Sigmoid colon (tissue), 6 donors: ENCODE measurements at regions not wholly inside any gene's neighbourhood (a gene's known extent, or its start where the extent isn't known, plus 50 kb on each side); places are given as distances from the start of the nearest gene placed in this dataset.
"Not testable (repeated sequence)": the region's sequence is repeated elsewhere in the genome, so short reads cannot be mapped to it uniquely, and the experiment has no call there.

Experiments used
- DNase-seq: peaks from one replicate; pipeline ENCODE4 v3.0.0-alpha.2; 2019
- H3K27ac ChIP-seq, 4 donors: fragments of 200-600 bp; sonication (generic); one replicate each; pipeline ENCODE4 v1.5.1; 2016 to 2019; ENCODE audit warnings: mild to moderate bottlenecking in 1 of 4
- H3K27me3 ChIP-seq, 3 donors: fragments of 200-600 bp; sonication (generic); one replicate each; pipeline ENCODE4 v1.5.1; 2019; ENCODE audit warnings: mild to moderate bottlenecking in 1 of 3
- H3K36me3 ChIP-seq, 4 donors: fragments of 200-600 bp; sonication (generic); one replicate each; pipeline ENCODE4 v1.5.1; 2016 to 2019
- H3K4me1 ChIP-seq, 4 donors: fragments of 200-600 bp; sonication (generic); one replicate each; pipeline ENCODE4 v1.5.1; 2017 to 2019
- H3K4me3 ChIP-seq, 4 donors: fragments of 200-600 bp; sonication (generic); one replicate each; pipeline ENCODE4 v1.5.1; 2017 to 2019; ENCODE audit warnings: mild to moderate bottlenecking in 2 of 4, moderate library complexity in 1 of 4
- H3K9me3 ChIP-seq, 4 donors: fragments of 200-600 bp in 3 of 4; sonication (generic) in 3 of 4; one replicate each; pipeline versions ENCODE4 v1.5.1 to v1.6.1; 2013 to 2019
- EP300 ChIP-seq, 4 donors: sonication (generic); formaldehyde crosslinking; IDR thresholded peaks; one replicate each; pipeline ENCODE4 v1.6.1; 2017; ENCODE audit warnings: antibody characterized with exemption in 4 of 4
- POLR2A ChIP-seq, 2 donors: fragments of 450-650 bp; IDR thresholded peaks; one replicate each; pipeline ENCODE4 v1.6.1; 2016; ENCODE audit warnings: antibody characterized with exemption in 2 of 2, mild to moderate bottlenecking in 2 of 2, moderate library complexity in 2 of 2
- POLR2AphosphoS5 ChIP-seq, 4 donors: sonication (generic); formaldehyde crosslinking; IDR thresholded peaks; one replicate each; pipeline ENCODE4 v1.6.1; 2017; ENCODE audit warnings: antibody characterized with exemption in 4 of 4
- WGBS, 2 donors: extraction: QIAGEN DNeasy Blood & Tissue Kit; methylation state at CpG; one replicate each; pipeline ENCODE4 v1.1.7; 2013; 5-methylcytosine and 5-hydroxymethylcytosine counted together
- intact Hi-C: fragments of 100-400 bp; cut with DNase I; formaldehyde crosslinking; loops from one replicate; pipeline ENCODE4 v1.15.1; 2023
- TF ChIP-seq, protein P1 (sequence below), 4 experiments: fragments of 450-650 bp in 3 of 4; fragments of 200-600 bp in 1 of 4; IDR thresholded peaks; one replicate each; pipeline ENCODE4 v1.5.1; 2016 to 2019; ENCODE audit warnings: antibody characterized with exemption in 4 of 4, mild to moderate bottlenecking in 3 of 4, moderate library complexity in 2 of 4
- donor health status: healthy with polysubstance abuse.
- donor health status: healthy.

DNA sequence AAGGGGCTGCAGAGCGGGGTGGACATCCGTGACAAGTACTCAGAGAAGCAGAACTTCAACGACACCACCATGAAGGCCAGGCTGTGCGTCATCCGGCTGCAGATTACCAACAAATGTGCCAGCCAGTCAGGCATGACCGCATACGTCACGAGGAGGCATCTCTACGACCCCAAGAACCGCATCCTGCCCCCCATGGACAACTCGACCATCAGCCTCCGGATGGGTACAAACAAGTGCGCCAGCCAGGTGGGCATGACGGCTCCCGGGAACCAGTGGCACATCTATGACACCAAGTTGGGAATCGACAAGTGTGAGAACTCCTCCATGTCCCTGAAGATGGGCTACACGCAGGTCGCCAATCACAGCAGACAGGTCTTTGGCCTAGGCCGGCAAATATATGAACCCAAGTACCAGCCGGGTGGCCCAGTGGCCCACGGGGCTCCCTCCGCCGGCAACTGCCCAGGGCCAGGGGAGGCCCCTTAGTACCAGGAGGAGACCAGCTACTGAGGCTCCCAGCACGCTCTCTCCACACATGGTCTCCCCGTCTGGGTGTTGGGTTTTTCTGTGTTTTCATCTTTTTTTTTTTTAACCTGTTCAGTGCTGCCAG, 133.4 kb upstream of the TEKT4 start:
- H3K27ac ChIP-seq, H3K9me3 ChIP-seq, intact Hi-C loops, H3K4me1 ChIP-seq, DNase-seq, H3K4me3 ChIP-seq, H3K36me3 ChIP-seq: not testable (repeated sequence)
- peaks cover 0 to 14% (median 0%) of the 10 kb centered on the region in 3 donors for H3K27me3 ChIP-seq
- WGBS, 2 donors, result 92 to 95% methylated on average over 25 of the region's 25 CpGs

DNA sequence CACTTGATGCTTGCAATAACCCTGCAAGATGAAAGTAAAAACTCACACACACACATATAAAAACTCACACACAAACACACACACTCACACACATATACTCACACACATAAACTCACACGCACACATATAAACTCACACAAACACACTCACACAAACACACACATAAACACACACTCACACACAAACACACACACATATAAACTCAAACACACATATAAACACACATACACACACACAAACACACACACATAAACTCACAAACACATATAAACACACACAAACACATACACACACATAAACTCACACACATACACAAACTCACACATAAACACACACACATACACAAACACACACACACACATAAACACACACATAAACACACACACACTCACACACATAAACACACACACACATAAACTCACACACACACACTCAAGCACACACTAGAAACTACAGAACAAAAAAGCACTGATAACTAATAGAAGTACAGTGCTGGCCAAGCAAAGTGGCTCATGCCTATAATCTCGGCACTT, 117.7 kb upstream of the TEKT4 start:
- no peak for TF ChIP-seq POLR2AphosphoS5 (IDR thresholded peaks at IDR 0.05)
- TF ChIP-seq EP300 (IDR thresholded peaks at IDR 0.05), result no peak
- no peak for TF ChIP-seq POLR2A (IDR thresholded peaks at IDR 0.05)
- TF ChIP-seq, protein P1, sequence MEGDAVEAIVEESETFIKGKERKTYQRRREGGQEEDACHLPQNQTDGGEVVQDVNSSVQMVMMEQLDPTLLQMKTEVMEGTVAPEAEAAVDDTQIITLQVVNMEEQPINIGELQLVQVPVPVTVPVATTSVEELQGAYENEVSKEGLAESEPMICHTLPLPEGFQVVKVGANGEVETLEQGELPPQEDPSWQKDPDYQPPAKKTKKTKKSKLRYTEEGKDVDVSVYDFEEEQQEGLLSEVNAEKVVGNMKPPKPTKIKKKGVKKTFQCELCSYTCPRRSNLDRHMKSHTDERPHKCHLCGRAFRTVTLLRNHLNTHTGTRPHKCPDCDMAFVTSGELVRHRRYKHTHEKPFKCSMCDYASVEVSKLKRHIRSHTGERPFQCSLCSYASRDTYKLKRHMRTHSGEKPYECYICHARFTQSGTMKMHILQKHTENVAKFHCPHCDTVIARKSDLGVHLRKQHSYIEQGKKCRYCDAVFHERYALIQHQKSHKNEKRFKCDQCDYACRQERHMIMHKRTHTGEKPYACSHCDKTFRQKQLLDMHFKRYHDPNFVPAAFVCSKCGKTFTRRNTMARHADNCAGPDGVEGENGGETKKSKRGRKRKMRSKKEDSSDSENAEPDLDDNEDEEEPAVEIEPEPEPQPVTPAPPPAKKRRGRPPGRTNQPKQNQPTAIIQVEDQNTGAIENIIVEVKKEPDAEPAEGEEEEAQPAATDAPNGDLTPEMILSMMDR (IDR thresholded peaks at IDR 0.05), result no peak
- Histone ChIP-seq H3K36me3 (no peaks in the 10 kb centered on the region), H3K9me3 (no peaks in the 10 kb centered on the region), H3K27ac (no peak overlapping the region), H3K27me3 (no peaks in the 10 kb centered on the region), H3K4me1 (no peaks in the 10 kb centered on the region), H3K4me3 (no peak overlapping the region)
- intact Hi-C loops, result no loop called here
- DNase-seq, result no peak
- WGBS, 2 donors, result 79 to 86% methylated on average over 2 of the region's 2 CpGs

GRCh38 chr2:94758546-94758945, 112.7 kb upstream of the TEKT4 start:
- WGBS, 2 donors, result 89 to 91% methylated on average over 5 of the region's 5 CpGs
- intact Hi-C loops, result no loop called here
- H3K36me3 ChIP-seq, result no peaks in the 10 kb centered on the region
- H3K4me3 ChIP-seq, result no peak overlapping the region
- no peak for TF ChIP-seq EP300 (IDR thresholded peaks at IDR 0.05)
- no peak for TF ChIP-seq POLR2A (IDR thresholded peaks at IDR 0.05)
- no peak for TF ChIP-seq POLR2AphosphoS5 (IDR thresholded peaks at IDR 0.05)
- TF ChIP-seq, protein P1 (IDR thresholded peaks at IDR 0.05), result no peak
- DNase-seq, result no peak
- no peaks in the 10 kb centered on the region for H3K9me3 ChIP-seq
- H3K4me1 ChIP-seq, result no peaks in the 10 kb centered on the region
- H3K27ac ChIP-seq, result no peak overlapping the region
- no peaks in the 10 kb centered on the region for H3K27me3 ChIP-seq

DNA sequence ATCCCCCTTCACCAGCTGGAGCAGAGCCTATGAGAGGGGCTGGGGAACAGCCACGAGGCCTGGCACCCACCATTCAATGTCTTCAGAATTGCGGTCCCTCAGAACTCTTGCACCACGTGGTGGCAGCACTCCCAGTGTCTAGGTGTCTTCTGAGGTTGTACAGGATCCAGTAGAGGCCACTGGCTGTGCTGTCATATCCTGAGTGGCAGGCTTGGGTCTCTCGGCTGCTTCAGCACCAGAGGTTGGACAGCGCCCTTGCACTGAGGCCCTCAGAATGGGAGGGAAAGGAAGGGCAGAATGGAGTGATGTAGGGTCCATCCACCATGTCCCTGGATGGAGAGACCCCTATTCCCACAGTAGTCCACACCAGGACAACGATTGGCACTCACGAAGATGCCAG, 112.0 kb upstream of the TEKT4 start:
- 36% methylated on average over 7 of the region's 7 CpGs for WGBS, 2 donors
- no peak overlapping the region for H3K4me3 ChIP-seq
- no peaks in the 10 kb centered on the region for H3K9me3 ChIP-seq
- no peak for DNase-seq
- no peaks in the 10 kb centered on the region for H3K27me3 ChIP-seq
- no peaks in the 10 kb centered on the region for H3K4me1 ChIP-seq
- intact Hi-C loops, result no loop called here
- H3K27ac ChIP-seq, result no peak overlapping the region
- TF ChIP-seq POLR2AphosphoS5 (IDR thresholded peaks at IDR 0.05), result no peak
- no peak for TF ChIP-seq EP300 (IDR thresholded peaks at IDR 0.05)
- TF ChIP-seq POLR2A (IDR thresholded peaks at IDR 0.05), result no peak
- TF ChIP-seq, protein P1 (IDR thresholded peaks at IDR 0.05), result no peak
- H3K36me3 ChIP-seq, result no peaks in the 10 kb centered on the region

GRCh38 chr2:94762600-94762999, 108.6 kb upstream of the TEKT4 start:
- DNase-seq, result no peak
- Histone ChIP-seq H3K27ac (no peak overlapping the region), H3K4me3 (no peak overlapping the region), H3K27me3 (no peaks in the 10 kb centered on the region), H3K4me1 (no peaks in the 10 kb centered on the region), H3K36me3 (no peaks in the 10 kb centered on the region), H3K9me3 (no peaks in the 10 kb centered on the region)
- intact Hi-C loops, result no loop called here
- no peak for TF ChIP-seq POLR2AphosphoS5 (IDR thresholded peaks at IDR 0.05)
- TF ChIP-seq POLR2A (IDR thresholded peaks at IDR 0.05), result no peak
- TF ChIP-seq EP300 (IDR thresholded peaks at IDR 0.05), result no peak
- TF ChIP-seq, protein P1 (IDR thresholded peaks at IDR 0.05), result no peak
- 72 to 78% methylated on average over 5 of the region's 5 CpGs for WGBS, 2 donors
